DMS153 (cell line): ENCODE measurements at regions not wholly inside any gene's neighbourhood (a gene's known extent, or its start where the extent isn't known, plus 50 kb on each side); places are given as distances from the start of the nearest gene placed in this dataset.
"Not testable (repeated sequence)": the region's sequence is repeated elsewhere in the genome, so short reads cannot be mapped to it uniquely, and the experiment has no call there.

ENCODE experiments used
- DNase-seq: peaks from one replicate; lab custom pipeline; 2025; lab: John Stamatoyannopoulos, UW

GRCh38 chr1:98287626-98288025 lies 366.8 kb upstream of the DPYD start:
- no peak for DNase-seq

GRCh38 chr1:98286656-98287055 lies 365.8 kb upstream of the DPYD start:
- DNase-seq: no peak

GRCh38 chr1:98285286-98285685 lies 364.5 kb upstream of the DPYD start:
- not testable (repeated sequence) for DNase-seq

- DNase-seq: no peak
Observed at GRCh38 chr1:98280049-98280448, 359.2 kb upstream of the DPYD start.

- DNase-seq: no peak
Observed at GRCh38 chr1:98278055-98278454, 357.2 kb upstream of the DPYD start.

GRCh38 chr1:98277118-98277517 lies 356.3 kb upstream of the DPYD start:
- DNase-seq: no peak

GRCh38 chr1:98276514-98276913 lies 355.7 kb upstream of the DPYD start:
- DNase-seq: no peak

- DNase-seq: no peak
Observed at GRCh38 chr1:98268316-98268715, 347.5 kb upstream of the DPYD start.

GRCh38 chr1:98267423-98267822 lies 346.6 kb upstream of the DPYD start:
- no peak for DNase-seq

GRCh38 chr1:98264727-98265126 lies 343.9 kb upstream of the DPYD start:
- DNase-seq: no peak

- no peak for DNase-seq
Observed at GRCh38 chr1:98260839-98261238, 340.0 kb upstream of the DPYD start.

GRCh38 chr1:98260412-98260811 lies 339.6 kb upstream of the DPYD start:
- no peak for DNase-seq

- DNase-seq: no peak
Observed at GRCh38 chr1:98256700-98257099, 335.9 kb upstream of the DPYD start.

- no peak for DNase-seq
Observed at GRCh38 chr1:98253145-98253544, 332.3 kb upstream of the DPYD start.

- DNase-seq: no peak
Observed at GRCh38 chr1:98251497-98251896, 330.7 kb upstream of the DPYD start.

GRCh38 chr1:98232678-98233077 lies 311.8 kb upstream of the DPYD start:
- no peak for DNase-seq

GRCh38 chr1:98222706-98223105 lies 301.9 kb upstream of the DPYD start:
- DNase-seq: no peak

GRCh38 chr1:98221923-98222322 lies 301.1 kb upstream of the DPYD start:
- no peak for DNase-seq

- DNase-seq: no peak
Observed at GRCh38 chr1:98217601-98218000, 296.8 kb upstream of the DPYD start.

- DNase-seq: no peak
Observed at GRCh38 chr1:98216304-98216703, 295.5 kb upstream of the DPYD start.

GRCh38 chr1:98211271-98211845 lies 290.5 kb upstream of the DPYD start:
- no peak for DNase-seq

- DNase-seq: no peak
Observed at GRCh38 chr1:98210563-98210962, 289.7 kb upstream of the DPYD start.

- DNase-seq: no peak
Observed at GRCh38 chr1:98210064-98210463, 289.2 kb upstream of the DPYD start.

- DNase-seq: no peak
Observed at GRCh38 chr1:98205291-98206017, 284.6 kb upstream of the DPYD start.
